Stimulated activated effector memory CD8-positive, alpha-beta T cell treated with anti-CD3 and anti-CD28 coated beads, Interleukin-12 subunit alpha, Interleukin-12 subunit beta, amount 100 ng/mL, for 72 hours (primary cell): ENCODE measurements at regions not wholly inside any gene's neighbourhood (a gene's known extent, or its start where the extent isn't known, plus 50 kb on each side); places are given as distances from the start of the nearest gene placed in this dataset.
A peak's percentile ranks its signal among the peaks of the same experiment; 100 is the strongest.
"Not testable (repeated sequence)": the region's sequence is repeated elsewhere in the genome, so short reads cannot be mapped to it uniquely, and the experiment has no call there.

ENCODE experiments used
- ATAC-seq: fragments of 150-1000 bp; cut with Tn5 transposase; 2 replicates; pipeline ENCODE4 v1.10.0; 2021
- DNase-seq, 2 donors: peaks; one replicate each; pipeline ENCODE4 v3.0.0; 2021 to 2022; ENCODE audit warnings: low spot score in 2 of 2
- H3K27ac Mint-ChIP-seq: one replicate; pipeline ENCODE4 v1.8.0; 2022; ENCODE audit warnings: mild to moderate bottlenecking, mixed read lengths
- H3K36me3 Mint-ChIP-seq: one replicate; pipeline ENCODE4 v1.8.0; 2022; ENCODE audit warnings: mild to moderate bottlenecking, mixed read lengths
- H3K4me1 Mint-ChIP-seq: one replicate; pipeline ENCODE4 v1.8.0; 2022; ENCODE audit warnings: mixed read lengths
- H3K4me3 Mint-ChIP-seq: one replicate; pipeline ENCODE4 v1.8.0; 2022; ENCODE audit warnings: mild to moderate bottlenecking, mixed read lengths
- H3K9me3 Mint-ChIP-seq: one replicate; pipeline ENCODE4 v1.8.0; 2022; ENCODE audit warnings: mixed read lengths

DNA sequence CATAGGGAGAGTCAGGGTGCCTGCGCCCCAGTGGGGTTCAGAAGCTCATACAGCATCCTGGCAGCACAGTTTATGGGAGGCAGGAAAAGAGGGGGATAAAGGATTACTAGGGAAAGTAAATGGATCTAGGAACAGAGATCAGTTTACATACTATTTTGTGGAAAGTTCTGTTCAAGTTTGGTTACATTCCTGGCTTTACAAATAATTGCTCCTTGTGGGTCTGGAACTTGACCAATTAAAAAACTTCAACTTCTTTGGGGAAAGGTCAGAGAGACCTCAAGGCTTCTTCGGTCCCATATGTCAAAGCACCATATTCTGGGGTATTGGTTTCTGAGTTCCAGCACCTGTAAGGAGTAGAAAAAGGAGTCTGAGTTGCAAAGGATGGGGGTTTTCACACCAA, 64.1 kb downstream of the ZDHHC19 start:
- DNase-seq (no peak), ATAC-seq (no peak)
- peaks cover 6% of the 10 kb centered on the region for H3K36me3 Mint-ChIP-seq
- H3K4me1 Mint-ChIP-seq = peaks cover 20% of the 10 kb centered on the region
- no peak overlapping the region for H3K4me3 Mint-ChIP-seq
- H3K9me3 Mint-ChIP-seq = no peaks in the 10 kb centered on the region
- H3K27ac Mint-ChIP-seq = peak overlapping the region; percentile 8

DNA sequence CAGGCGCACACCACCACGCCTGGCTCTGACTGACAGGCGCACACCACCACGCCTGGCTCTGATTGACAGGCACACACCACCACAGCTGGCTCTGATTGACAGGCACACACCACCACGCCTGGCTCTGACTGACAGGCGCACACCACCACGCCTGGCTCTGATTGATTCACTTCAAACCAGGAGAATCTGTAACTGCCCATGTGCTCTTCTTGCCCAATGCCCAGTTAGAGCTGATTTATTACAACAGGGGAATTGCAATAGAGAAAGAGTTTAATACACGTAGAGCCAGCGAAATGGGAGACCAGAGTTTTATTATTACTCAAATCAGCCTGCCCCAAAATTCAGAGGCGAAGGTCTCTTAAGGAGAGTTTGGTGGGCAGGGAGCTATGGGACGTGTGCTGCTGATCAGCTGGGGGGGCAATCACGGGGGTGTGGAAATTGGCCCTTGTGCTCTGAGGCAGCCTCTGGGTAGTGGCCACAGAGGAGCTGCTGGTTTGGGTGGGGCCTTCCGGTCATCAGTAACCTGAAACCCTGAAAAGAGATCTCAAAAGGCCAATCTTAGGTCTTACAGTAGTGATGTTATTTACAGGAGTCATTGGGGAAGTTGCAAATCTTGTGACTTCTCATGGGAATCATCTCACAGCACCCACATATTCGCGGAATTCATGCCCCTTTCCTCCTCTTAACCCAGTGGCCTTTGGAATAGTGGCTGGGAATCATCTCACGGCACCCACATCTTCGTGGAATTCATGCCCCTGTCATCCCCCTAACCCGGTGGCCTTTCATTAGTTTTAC, 63.8 kb upstream of the TFRC start:
- DNase-seq (no peak), ATAC-seq (no peak)
- no peak overlapping the region for H3K4me3 Mint-ChIP-seq
- no peaks in the 10 kb centered on the region for H3K9me3 Mint-ChIP-seq
- no peak overlapping the region for H3K27ac Mint-ChIP-seq
- H3K4me1 Mint-ChIP-seq = peaks cover 29% of the 10 kb centered on the region
- H3K36me3 Mint-ChIP-seq = peaks cover 15% of the 10 kb centered on the region

DNA sequence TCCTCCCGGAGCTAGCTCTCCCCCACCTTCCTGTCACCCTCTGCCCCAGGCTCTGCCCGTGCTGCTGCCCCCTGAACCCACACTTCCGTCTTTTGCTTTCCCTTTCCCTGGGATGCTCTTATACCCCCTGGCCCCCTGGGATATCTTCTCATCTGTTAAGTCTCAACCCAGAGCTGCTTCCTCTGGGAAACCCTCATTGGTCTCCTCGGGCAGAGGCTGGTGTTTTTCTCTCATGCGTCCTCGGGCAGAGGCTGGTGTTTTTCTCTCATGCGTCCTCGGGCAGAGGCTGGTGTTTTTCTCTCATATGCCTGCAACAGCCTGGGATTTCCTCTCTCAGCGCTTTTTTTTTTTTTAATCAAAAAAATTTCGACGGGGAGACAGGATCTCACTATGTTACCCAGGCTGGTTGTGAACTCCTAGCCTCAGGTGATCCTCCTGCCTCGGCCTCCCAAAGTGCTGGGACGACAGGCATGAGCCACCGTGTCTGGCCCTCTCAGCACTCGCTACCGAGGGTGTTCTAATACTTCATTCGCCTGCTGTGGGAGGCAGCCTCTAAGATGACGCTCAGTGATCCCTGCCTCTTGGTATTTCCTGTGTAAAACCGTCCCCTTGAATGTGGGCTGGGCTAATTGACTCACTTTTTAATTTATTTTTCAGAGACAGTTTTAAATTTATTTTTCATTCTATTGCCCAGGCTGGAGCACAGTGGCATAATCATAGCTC, 62.7 kb upstream of the TFRC start:
- peak overlapping the region; percentile 98 for H3K27ac Mint-ChIP-seq
- H3K4me3 Mint-ChIP-seq = peak overlapping the region; percentile 71
- peak in 1 of 2 donors; percentile 60 for DNase-seq
- ATAC-seq = peak; percentile 97
- H3K9me3 Mint-ChIP-seq = no peaks in the 10 kb centered on the region
- H3K36me3 Mint-ChIP-seq = peaks cover 15% of the 10 kb centered on the region
- peaks cover 29% of the 10 kb centered on the region for H3K4me1 Mint-ChIP-seq

DNA sequence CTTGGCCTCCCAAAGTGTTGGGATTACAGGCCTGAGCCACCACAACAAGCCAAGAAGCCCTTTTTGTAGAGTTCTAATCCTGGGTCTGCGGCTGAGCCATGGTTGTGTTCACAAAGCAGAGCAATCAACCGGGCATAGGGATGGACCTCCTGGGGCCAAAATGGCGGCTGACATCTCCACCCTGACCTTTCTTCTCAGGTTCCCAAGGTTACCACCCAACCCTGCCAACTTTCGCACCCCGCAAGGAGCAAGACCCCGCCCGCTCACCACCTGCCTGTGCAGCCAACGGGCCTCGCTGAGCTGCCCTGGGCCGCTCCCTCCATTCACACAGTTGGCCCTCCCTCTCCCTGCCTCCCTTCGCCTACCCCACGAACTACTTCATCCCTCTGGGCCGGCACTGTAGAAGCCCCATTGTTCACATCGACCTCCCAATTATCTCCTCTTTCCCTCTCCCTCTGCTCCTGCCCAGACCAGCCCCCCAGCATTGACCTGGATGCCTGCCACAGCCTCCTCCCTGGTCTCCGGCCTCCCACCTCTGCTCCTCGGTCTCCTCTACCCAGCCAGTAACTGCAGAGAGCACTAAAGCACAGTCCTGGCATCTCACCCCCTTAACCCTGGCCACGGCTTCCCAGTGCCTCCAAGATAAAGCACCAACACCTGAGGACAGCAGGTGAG, 62.0 kb upstream of the TFRC start:
- DNase-seq (no peak), ATAC-seq (no peak)
- H3K27ac Mint-ChIP-seq = peak overlapping the region; percentile 98
- H3K4me3 Mint-ChIP-seq = peak overlapping the region; percentile 71
- no peaks in the 10 kb centered on the region for H3K9me3 Mint-ChIP-seq
- H3K36me3 Mint-ChIP-seq = peaks cover 15% of the 10 kb centered on the region
- H3K4me1 Mint-ChIP-seq = peaks cover 29% of the 10 kb centered on the region

DNA sequence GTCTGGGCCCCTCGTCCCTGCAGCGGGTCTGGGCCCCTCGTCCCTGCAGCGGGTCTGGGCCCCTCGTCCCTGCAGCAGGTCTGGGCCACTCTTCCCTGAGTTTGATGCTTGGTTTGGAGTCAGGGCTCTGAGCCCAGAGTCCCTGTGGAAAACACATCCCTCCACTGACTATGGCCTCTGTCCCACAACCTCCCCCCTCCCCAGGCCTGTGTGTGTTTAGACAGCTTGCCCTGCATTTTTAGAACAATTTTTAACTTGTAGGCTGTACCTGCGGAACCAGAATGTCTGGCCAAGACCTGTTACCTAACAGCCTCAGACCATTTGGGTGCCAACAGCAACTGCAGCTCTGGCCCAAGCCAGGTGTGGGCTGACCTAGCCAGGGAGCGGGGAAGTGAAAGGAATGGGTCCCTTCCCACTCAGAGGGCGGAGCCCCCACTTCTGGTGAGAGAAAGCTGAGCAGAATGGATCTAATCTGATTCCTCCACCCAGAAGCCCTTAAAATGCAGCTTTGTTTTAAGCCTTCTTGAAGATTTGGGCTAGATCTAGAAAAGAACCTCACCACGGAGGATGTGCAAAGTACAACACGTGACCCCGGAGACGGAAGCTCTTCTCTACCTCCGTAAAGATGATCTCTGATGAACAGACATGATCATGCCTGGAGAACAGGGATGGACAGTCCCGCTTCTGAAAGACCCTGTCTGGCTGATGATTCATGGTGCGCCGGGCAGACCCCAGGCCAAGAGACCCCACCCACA, 60.5 kb upstream of the TFRC start:
- Mint-ChIP-seq H3K4me1 (peaks cover 29% of the 10 kb centered on the region), H3K36me3 (peaks cover 15% of the 10 kb centered on the region), H3K4me3 (peak overlapping the region; percentile 19), H3K27ac (peak overlapping the region; percentile 83), H3K9me3 (no peaks in the 10 kb centered on the region)
- no peak for DNase-seq
- no peak for ATAC-seq

DNA sequence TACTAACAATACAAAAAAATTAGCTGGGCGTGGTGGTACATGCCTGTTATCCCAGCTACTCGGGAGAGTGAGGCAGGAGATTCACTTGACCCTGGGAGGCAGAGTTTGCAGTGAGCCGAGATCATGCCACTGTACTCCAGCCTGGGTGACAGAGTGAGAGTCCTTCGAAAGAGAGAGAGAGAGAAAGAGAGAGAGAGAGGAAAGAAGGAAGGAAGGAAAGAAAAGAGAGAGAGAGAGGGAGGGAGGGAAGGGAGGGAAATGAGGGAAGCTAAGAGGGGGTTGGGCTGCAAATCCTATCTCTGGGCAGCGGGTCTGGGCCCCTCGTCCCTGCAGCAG, 59.9 kb upstream of the TFRC start:
- Mint-ChIP-seq H3K27ac (peak overlapping the region; percentile 83), H3K9me3 (no peaks in the 10 kb centered on the region), H3K4me1 (peaks cover 29% of the 10 kb centered on the region), H3K36me3 (peaks cover 15% of the 10 kb centered on the region), H3K4me3 (no peak overlapping the region)
- DNase-seq (no peak), ATAC-seq (no peak)

DNA sequence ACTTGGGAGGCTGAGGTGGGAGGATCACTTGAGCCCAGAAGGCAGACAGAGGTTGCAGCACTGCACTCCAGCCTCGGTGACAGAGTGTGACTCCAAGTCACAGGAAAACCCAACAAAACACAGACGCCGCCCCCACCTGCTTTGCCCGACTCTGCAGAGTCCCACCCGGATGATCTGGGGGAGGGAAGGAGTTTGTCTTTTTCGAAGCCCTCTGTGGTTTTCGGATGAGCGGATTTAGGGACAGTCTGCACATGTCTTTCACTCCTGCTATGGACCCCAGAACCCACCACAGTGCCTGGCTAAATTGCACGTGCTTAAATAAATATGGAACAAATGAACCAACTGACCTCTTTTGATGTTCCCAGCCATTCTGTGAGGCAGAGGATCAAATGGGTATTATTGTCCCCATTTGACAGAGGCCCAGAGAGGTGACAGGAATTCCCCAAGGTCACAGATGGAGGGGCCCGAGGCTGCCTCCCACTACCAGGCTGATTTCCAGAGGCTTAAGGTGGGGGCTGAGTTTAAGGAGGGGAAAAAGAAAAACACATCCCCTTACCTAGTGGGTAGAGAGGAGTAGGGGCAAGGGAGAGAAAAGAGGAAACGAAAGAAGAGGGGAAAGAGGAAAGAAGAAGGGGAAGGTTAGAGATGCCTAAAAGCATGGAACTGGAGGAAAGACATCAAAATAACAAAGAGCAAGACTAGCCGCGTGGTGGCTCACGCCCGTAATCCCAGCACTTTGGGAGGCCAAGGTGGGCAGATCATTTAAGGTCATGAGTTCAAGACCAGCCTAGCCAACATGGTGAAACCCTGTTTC, 59.4 kb upstream of the TFRC start:
- H3K4me3 Mint-ChIP-seq = no peak overlapping the region
- no peak for ATAC-seq
- H3K27ac Mint-ChIP-seq = peak overlapping the region; percentile 83
- H3K4me1 Mint-ChIP-seq = peaks cover 29% of the 10 kb centered on the region
- H3K9me3 Mint-ChIP-seq = no peaks in the 10 kb centered on the region
- no peak for DNase-seq
- peaks cover 15% of the 10 kb centered on the region for H3K36me3 Mint-ChIP-seq

DNA sequence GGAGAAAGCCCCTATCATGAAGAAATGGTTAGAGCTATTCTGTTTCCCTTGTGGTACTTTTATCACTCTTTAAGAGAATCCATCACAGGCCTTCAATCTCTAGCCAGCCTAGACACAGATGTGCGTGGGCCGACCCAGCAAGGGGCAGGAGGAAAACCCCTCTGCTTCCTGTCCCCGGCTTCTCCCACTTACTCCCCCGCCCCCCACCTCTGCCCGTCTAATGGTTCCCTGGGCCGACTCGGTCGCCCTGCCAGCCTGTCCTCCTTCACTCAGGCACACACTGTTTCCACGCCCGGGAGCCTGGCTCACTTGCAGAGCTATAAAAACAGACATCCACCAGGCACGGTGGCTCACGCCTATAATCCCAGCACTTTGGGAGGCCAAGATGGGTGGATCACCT, 58.3 kb upstream of the TFRC start:
- DNase-seq = no peak
- Mint-ChIP-seq H3K27ac (peak overlapping the region; percentile 83), H3K36me3 (peaks cover 15% of the 10 kb centered on the region), H3K4me1 (peaks cover 29% of the 10 kb centered on the region), H3K4me3 (no peak overlapping the region), H3K9me3 (no peaks in the 10 kb centered on the region)
- no peak for ATAC-seq

DNA sequence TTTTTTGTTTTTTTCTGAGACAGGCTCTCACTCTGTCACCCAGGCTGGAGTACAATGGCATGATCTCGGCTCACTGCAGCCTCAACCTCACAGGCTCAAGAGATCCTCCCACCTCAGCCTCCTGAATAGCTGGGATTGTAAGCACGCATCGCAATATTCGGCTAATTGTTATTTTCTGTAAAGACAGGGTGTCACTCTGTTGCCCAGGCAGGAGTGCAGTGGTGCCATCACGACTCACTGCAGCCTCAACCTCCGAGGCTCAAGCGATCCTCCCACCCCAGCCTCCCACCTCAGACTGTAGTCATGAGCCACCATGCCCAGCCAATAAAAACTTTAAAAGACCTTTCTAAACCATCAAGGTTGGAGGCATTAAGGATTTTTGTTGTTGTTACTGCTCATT, 57.4 kb upstream of the TFRC start:
- no peak overlapping the region for H3K4me3 Mint-ChIP-seq
- peaks cover 9% of the 10 kb centered on the region for H3K36me3 Mint-ChIP-seq
- no peaks in the 10 kb centered on the region for H3K9me3 Mint-ChIP-seq
- no peak for DNase-seq
- peaks cover 20% of the 10 kb centered on the region for H3K4me1 Mint-ChIP-seq
- no peak overlapping the region for H3K27ac Mint-ChIP-seq
- no peak for ATAC-seq

DNA sequence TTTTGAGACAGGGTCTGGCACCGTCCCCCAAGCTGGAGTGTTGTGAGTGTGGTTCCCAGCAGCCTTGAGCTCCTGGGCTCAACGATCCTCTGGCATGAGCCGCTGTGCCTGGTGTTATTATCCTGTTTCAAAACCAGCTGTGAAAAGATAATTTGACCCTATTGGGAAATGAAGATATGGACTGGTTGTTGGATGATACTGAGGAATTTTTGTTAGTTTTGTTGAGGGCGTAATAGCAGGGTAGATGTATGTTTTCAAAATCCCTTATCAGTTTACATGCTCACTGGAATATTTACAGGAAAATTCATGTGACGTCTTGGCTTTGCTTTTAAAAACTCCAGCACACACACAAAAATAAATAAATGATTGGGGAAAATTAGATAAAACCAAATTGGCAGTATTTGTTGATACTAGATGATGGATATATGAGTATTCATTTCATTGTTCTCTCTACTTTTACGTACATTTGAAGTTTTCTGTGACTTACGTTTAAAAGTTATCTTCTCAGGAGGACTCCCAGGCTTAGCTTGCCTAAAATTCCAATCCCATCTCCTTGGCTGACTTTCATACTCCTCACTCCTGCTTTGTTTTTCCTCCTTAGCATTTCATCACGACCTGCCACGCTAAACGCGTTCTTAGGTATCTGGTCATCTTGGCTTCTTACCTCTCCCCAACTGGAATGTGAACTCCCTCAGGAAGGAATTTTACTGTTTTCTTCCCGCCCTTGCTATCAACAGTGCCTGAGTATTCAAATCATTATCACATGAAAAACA, 56.8 kb upstream of the TFRC start:
- H3K4me3 Mint-ChIP-seq = no peak overlapping the region
- no peak for ATAC-seq
- no peak overlapping the region for H3K27ac Mint-ChIP-seq
- peaks cover 9% of the 10 kb centered on the region for H3K36me3 Mint-ChIP-seq
- peaks cover 15% of the 10 kb centered on the region for H3K4me1 Mint-ChIP-seq
- H3K9me3 Mint-ChIP-seq = no peaks in the 10 kb centered on the region
- no peak for DNase-seq

DNA sequence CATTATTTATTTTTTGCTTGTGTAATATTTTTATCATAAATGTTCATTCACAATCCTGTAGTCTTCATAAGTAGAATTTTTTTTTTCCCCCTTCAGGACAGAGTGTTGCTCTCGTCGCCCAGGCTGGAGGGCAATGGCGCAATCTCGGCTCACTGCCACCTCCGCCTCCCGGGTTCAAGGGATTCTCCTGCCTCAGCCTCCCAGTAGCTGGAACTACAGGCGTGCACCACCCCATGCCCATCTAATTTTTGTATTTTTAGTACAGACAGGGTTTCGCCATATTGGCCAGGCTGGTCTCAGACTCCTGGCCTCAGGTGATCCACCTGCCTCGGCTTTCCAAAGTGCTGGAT, 54.7 kb upstream of the TFRC start:
- H3K27ac Mint-ChIP-seq, ATAC-seq, DNase-seq, H3K36me3 Mint-ChIP-seq, H3K9me3 Mint-ChIP-seq, H3K4me1 Mint-ChIP-seq, H3K4me3 Mint-ChIP-seq: not testable (repeated sequence)

DNA sequence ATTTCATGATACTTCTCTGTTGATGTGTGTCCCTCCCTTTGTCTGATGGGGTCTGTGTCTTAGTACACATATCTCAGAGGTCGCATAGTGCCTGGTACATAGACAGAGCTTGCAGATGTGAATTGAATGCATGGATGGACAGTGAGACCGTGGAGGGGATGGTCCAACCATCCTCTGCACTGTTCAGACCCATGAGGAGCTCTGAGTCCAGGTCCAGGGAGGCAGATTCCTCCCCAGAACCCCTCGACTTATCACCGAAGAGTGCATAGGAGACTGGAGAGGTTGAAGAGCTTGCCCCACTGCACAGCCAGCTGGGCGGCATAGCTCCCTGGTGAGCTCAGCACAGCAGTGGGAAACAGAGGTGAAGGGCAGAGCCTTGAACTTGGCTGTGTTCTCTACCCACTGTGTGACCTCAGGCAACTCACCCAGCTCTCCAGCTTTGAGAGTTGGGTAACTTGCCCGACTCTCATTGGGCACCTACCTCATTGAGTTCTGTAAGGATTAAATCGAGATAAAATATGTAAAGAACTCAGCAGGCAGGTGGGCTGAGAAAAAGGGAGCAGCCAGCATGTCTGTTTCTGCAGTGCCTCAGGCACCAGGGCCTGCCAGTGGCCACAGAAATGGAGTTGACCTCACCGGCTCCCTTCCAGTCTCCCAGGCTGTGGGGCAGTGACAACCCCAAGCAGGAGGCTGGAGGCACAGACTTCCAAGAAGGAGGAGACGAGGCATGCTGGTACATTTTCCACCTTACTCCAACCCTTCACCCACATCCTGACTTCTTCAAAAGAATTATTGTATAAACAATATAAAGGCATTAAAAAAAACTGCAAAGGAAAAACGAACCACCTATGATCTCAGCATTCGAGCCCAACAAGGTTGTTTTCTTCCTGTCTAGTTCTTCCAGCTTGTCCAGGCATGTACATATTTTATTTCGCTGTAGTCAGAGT, 54.1 kb upstream of the TFRC start:
- DNase-seq (no peak), ATAC-seq (peak; percentile 19)
- Mint-ChIP-seq H3K4me3 (no peak overlapping the region), H3K36me3 (no peaks in the 10 kb centered on the region), H3K4me1 (no peaks in the 10 kb centered on the region), H3K9me3 (no peaks in the 10 kb centered on the region), H3K27ac (no peak overlapping the region)

DNA sequence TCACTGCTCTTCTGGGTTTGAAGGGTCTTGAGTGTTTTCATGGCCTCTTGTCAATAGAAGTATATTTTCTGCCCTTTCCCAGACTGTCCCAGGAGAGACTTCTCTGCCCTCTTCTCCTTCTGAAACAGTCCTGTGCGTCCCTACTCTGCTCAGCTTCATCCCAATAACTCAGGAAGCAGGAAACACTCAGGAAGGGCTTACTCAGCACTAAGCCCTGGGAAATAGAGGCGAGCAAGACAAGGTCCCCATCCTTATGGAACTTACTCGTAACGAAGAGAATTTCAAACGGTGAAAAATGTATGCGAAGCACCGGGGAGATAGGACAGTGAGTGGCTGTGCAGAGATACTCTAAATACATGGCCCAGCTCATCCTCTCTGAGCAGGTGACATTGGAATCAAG, 52.8 kb upstream of the TFRC start:
- ATAC-seq = no peak
- no peaks in the 10 kb centered on the region for H3K36me3 Mint-ChIP-seq

More for the DNA sequence above, 52.8 kb upstream of the TFRC start:
- Mint-ChIP-seq H3K27ac (peak overlapping the region; percentile 38), H3K4me1 (no peaks in the 10 kb centered on the region), H3K9me3 (no peaks in the 10 kb centered on the region), H3K4me3 (no peak overlapping the region)
- DNase-seq = no peak
